Osteoblast (primary cell): ENCODE measurements at regions not wholly inside any gene's neighbourhood (a gene's known extent, or its start where the extent isn't known, plus 50 kb on each side); places are given as distances from the start of the nearest gene placed in this dataset.

Source experiments
- DNase-seq: peaks from one replicate; pipeline ENCODE4 v3.0.0; 2011; ENCODE audit warnings: low spot score, mixed read lengths; ENCODE audit not compliant: insufficient read length; ENCODE audit errors: missing footprints
- H2AFZ ChIP-seq: 2 replicates; pipeline ENCODE4 v1.6.0; 2011; ENCODE audit warnings: mild to moderate bottlenecking, low read length
- H3K27ac ChIP-seq: 2 replicates; pipeline ENCODE4 v1.5.1; 2011; ENCODE audit warnings: mild to moderate bottlenecking, low read depth, low read length, moderate library complexity
- H3K27me3 ChIP-seq: 2 replicates; pipeline ENCODE4 v1.6.0; 2012; ENCODE audit warnings: mild to moderate bottlenecking, control low read depth, inconsistent platforms, low read length, moderate library complexity; ENCODE audit not compliant: insufficient read depth
- H3K36me3 ChIP-seq: 2 replicates; pipeline ENCODE4 v1.5.1; 2011; ENCODE audit warnings: mild to moderate bottlenecking, low read length, control low read depth, moderate library complexity; ENCODE audit not compliant: insufficient read depth
- H3K4me1 ChIP-seq: 2 replicates; pipeline ENCODE4 v1.5.1; 2011; ENCODE audit warnings: mild to moderate bottlenecking, low read length, control low read depth, moderate library complexity; ENCODE audit not compliant: insufficient read depth
- H3K4me2 ChIP-seq: 2 replicates; pipeline ENCODE4 v1.6.0; 2011; ENCODE audit warnings: mild to moderate bottlenecking, low read length; ENCODE audit not compliant: insufficient read depth
- H3K4me3 ChIP-seq: fragments of 200-600 bp; sonication (generic); 3 replicates; pipeline ENCODE4 v1.5.1; 2012; ENCODE audit warnings: mild to moderate bottlenecking, low read length, inconsistent platforms; ENCODE audit not compliant: insufficient read depth
- H3K79me2 ChIP-seq: 2 replicates; pipeline ENCODE4 v1.6.0; 2012; ENCODE audit warnings: mild to moderate bottlenecking, low read length, control low read depth, inconsistent platforms; ENCODE audit not compliant: insufficient read depth
- H3K9me3 ChIP-seq: 2 replicates; pipeline ENCODE4 v1.5.1; 2011; ENCODE audit warnings: low read depth, low read length, control low read depth
- H4K20me1 ChIP-seq: 2 replicates; pipeline ENCODE4 v1.6.0; 2012; ENCODE audit warnings: mild to moderate bottlenecking, low read length, control low read depth; ENCODE audit not compliant: insufficient read depth
- CTCF ChIP-seq: IDR thresholded peaks from 2 replicates; pipeline ENCODE4 v1.5.1; 2011; ENCODE audit warnings: mild to moderate bottlenecking, low read depth, low read length, moderate library complexity; ENCODE audit errors: extremely low read depth

- DNase-seq: no peak
- no peaks in the 10 kb centered on the region for H4K20me1 ChIP-seq
- no peak overlapping the region for H3K4me2 ChIP-seq
Observed at GRCh38 chr1:56310945-56311344, 268.4 kb downstream of the PLPP3 start.

GRCh38 chr1:56309065-56309464 lies 270.3 kb downstream of the PLPP3 start:
- no peak for DNase-seq
- H3K4me3 ChIP-seq: no peak overlapping the region
- H4K20me1 ChIP-seq: no peaks in the 10 kb centered on the region
- H3K27ac ChIP-seq: no peak overlapping the region
- peaks cover under 1% of the 10 kb centered on the region for H3K9me3 ChIP-seq
- no peak for TF ChIP-seq CTCF
- H3K4me2 ChIP-seq: no peak overlapping the region
- no peaks in the 10 kb centered on the region for H3K4me1 ChIP-seq
- H3K36me3 ChIP-seq: no peaks in the 10 kb centered on the region
- no peaks in the 10 kb centered on the region for H3K79me2 ChIP-seq
- no peaks in the 10 kb centered on the region for H3K27me3 ChIP-seq
- no peak overlapping the region for H2AFZ ChIP-seq

More at GRCh38 chr1:56310945-56311344, 268.4 kb downstream of the PLPP3 start:
- Histone ChIP-seq H3K27ac (no peak overlapping the region), H3K9me3 (peaks cover 3% of the 10 kb centered on the region), H3K4me3 (no peak overlapping the region), H3K36me3 (no peaks in the 10 kb centered on the region), H3K79me2 (no peaks in the 10 kb centered on the region), H2AFZ (no peak overlapping the region), H3K27me3 (no peaks in the 10 kb centered on the region), H3K4me1 (no peaks in the 10 kb centered on the region)
- no peak for TF ChIP-seq CTCF

- Histone ChIP-seq H3K79me2 (no peaks in the 10 kb centered on the region), H3K4me2 (no peak overlapping the region), H3K27ac (no peak overlapping the region), H3K36me3 (no peaks in the 10 kb centered on the region), H4K20me1 (no peaks in the 10 kb centered on the region), H3K27me3 (no peaks in the 10 kb centered on the region), H3K4me3 (no peak overlapping the region), H3K9me3 (no peaks in the 10 kb centered on the region), H2AFZ (no peak overlapping the region), H3K4me1 (peaks cover 14% of the 10 kb centered on the region)
- DNase-seq: no peak
- TF ChIP-seq CTCF: no peak
Observed at GRCh38 chr1:56304975-56305374, 274.4 kb downstream of the PLPP3 start.

GRCh38 chr1:56303805-56304204 lies 275.6 kb downstream of the PLPP3 start:
- Histone ChIP-seq H3K79me2 (no peaks in the 10 kb centered on the region), H3K27me3 (no peaks in the 10 kb centered on the region), H3K36me3 (no peaks in the 10 kb centered on the region), H4K20me1 (no peaks in the 10 kb centered on the region), H3K9me3 (no peaks in the 10 kb centered on the region), H3K27ac (no peak overlapping the region), H3K4me3 (no peak overlapping the region), H3K4me1 (peaks cover 14% of the 10 kb centered on the region), H2AFZ (no peak overlapping the region), H3K4me2 (no peak overlapping the region)
- no peak for TF ChIP-seq CTCF
- DNase-seq: no peak
